ENCODE measurements at regions not wholly inside any gene's neighbourhood (a gene's known extent, or its start where the extent isn't known, plus 50 kb on each side); places are given as distances from the start of the nearest gene placed in this dataset.

GRCh38 chr4:178554352-178554751, 1112.1 kb upstream of the AGA start:
- WGBS (ENCODE audit: insufficient coverage): no CpG with 5 or more reads among the region's 1 CpG
- Histone ChIP-seq H3K27ac (ENCODE audit: low read depth in 1 of 2, low read length in 2 of 2) (no peak overlapping the region), H3K4me3 (replicated peaks in 1 of 3; ENCODE audit: low read depth in 2 of 3, low read length in 3 of 3) (no peak overlapping the region), H4K20me1 (ENCODE audit: insufficient read depth, low read length) (no peaks in the 10 kb centered on the region), H3K36me3 (replicated peaks in 1 of 2; ENCODE audit: control insufficient read depth in 1 of 2, insufficient read depth in 2 of 2, low read length in 2 of 2) (no peaks in the 10 kb centered on the region), H3K4me2 (replicated peaks; ENCODE audit: extremely low read depth, low read length, poor library complexity, severe bottlenecking) (no peak overlapping the region), H3K4me1 (ENCODE audit: control insufficient read depth in 1 of 2, insufficient read depth in 2 of 2, low read length in 2 of 2) (no peaks in the 10 kb centered on the region), H3K9ac (ENCODE audit: insufficient read depth, low read length, poor library complexity, severe bottlenecking) (no peak overlapping the region), H3K79me2 (ENCODE audit: insufficient read depth, low read length) (no peaks in the 10 kb centered on the region), H3K27me3 (ENCODE audit: control insufficient read depth in 2 of 2, insufficient read depth in 2 of 2, low read length in 2 of 2) (no peaks in the 10 kb centered on the region), H2AFZ (ENCODE audit: insufficient read depth, low read depth, low read length, poor library complexity, severe bottlenecking) (no peak overlapping the region), H3K9me3 (replicated peaks in 1 of 2; ENCODE audit: control insufficient read depth in 1 of 2, insufficient read depth in 1 of 2, low read length in 2 of 2) (no peaks in the 10 kb centered on the region)
- no peak for DNase-seq
- H3K27ac Mint-ChIP-seq: no peak overlapping the region
- no peak overlapping the region for H3K4me3 Mint-ChIP-seq
- H3K27me3 Mint-ChIP-seq (ENCODE audit: low read depth in 3 of 3): no peaks in the 10 kb centered on the region
- H3K4me1 Mint-ChIP-seq: no peaks in the 10 kb centered on the region
- TF ChIP-seq CTCF (IDR thresholded peaks at IDR 0.05): no peak
- no peaks in the 10 kb centered on the region for H3K36me3 Mint-ChIP-seq
- intact Hi-C loops (cut with micrococcal nuclease): no loop called here
- H3K9me3 Mint-ChIP-seq: peaks cover 0 to 5% (median 2%) of the 10 kb centered on the region in 7 donors

- H4K20me1 ChIP-seq (ENCODE audit: insufficient read depth, low read length): no peaks in the 10 kb centered on the region
- WGBS (ENCODE audit: insufficient coverage): no CpG with 5 or more reads among the region's 2 CpGs
- TF ChIP-seq CTCF (IDR thresholded peaks at IDR 0.05): no peak
- H3K4me1 ChIP-seq (ENCODE audit: control insufficient read depth in 1 of 2, insufficient read depth in 2 of 2, low read length in 2 of 2): no peaks in the 10 kb centered on the region
- no peaks in the 10 kb centered on the region for H3K36me3 ChIP-seq (replicated peaks in 1 of 2; ENCODE audit: control insufficient read depth in 1 of 2, insufficient read depth in 2 of 2, low read length in 2 of 2)
- no peak overlapping the region for H2AFZ ChIP-seq (ENCODE audit: insufficient read depth, low read depth, low read length, poor library complexity, severe bottlenecking)
- peaks cover 2% of the 10 kb centered on the region for H3K4me1 Mint-ChIP-seq
- no peak overlapping the region for H3K4me3 ChIP-seq (replicated peaks in 1 of 3; ENCODE audit: low read depth in 2 of 3, low read length in 3 of 3)
- H3K9me3 ChIP-seq (replicated peaks in 1 of 2; ENCODE audit: control insufficient read depth in 1 of 2, insufficient read depth in 1 of 2, low read length in 2 of 2): no peaks in the 10 kb centered on the region
- H3K4me2 ChIP-seq (replicated peaks; ENCODE audit: extremely low read depth, low read length, poor library complexity, severe bottlenecking): no peak overlapping the region
- H3K4me3 Mint-ChIP-seq: no peak overlapping the region
- H3K27ac ChIP-seq (ENCODE audit: low read depth in 1 of 2, low read length in 2 of 2): no peak overlapping the region
- no peak overlapping the region for H3K9ac ChIP-seq (ENCODE audit: insufficient read depth, low read length, poor library complexity, severe bottlenecking)
- no peaks in the 10 kb centered on the region for H3K36me3 Mint-ChIP-seq
- H3K27ac Mint-ChIP-seq: no peak overlapping the region
- H3K79me2 ChIP-seq (ENCODE audit: insufficient read depth, low read length): no peaks in the 10 kb centered on the region
- intact Hi-C loops (cut with micrococcal nuclease): no loop called here
- no peaks in the 10 kb centered on the region for H3K27me3 Mint-ChIP-seq (ENCODE audit: low read depth in 3 of 3)
- peaks cover 0 to 5% (median 2%) of the 10 kb centered on the region in 7 donors for H3K9me3 Mint-ChIP-seq
- DNase-seq: no peak
- H3K27me3 ChIP-seq (ENCODE audit: control insufficient read depth in 2 of 2, insufficient read depth in 2 of 2, low read length in 2 of 2): no peaks in the 10 kb centered on the region
Observed at GRCh38 chr4:178556796-178557195, 1114.6 kb upstream of the AGA start.

Measured in CD14-positive monocyte (primary cell).